Endometrium (tissue), 2 donors: ENCODE measurements at regions not wholly inside any gene's neighbourhood (a gene's known extent, or its start where the extent isn't known, plus 50 kb on each side); places are given as distances from the start of the nearest gene placed in this dataset.

ENCODE experiments used
- FAIRE-seq: peaks from 2 replicates; lab custom pipeline; 2012; peaks lifted over from hg19 to GRCh38; lab: Jason Lieb, UNC
- donor health status: control.
- donor health status: control.

DNA sequence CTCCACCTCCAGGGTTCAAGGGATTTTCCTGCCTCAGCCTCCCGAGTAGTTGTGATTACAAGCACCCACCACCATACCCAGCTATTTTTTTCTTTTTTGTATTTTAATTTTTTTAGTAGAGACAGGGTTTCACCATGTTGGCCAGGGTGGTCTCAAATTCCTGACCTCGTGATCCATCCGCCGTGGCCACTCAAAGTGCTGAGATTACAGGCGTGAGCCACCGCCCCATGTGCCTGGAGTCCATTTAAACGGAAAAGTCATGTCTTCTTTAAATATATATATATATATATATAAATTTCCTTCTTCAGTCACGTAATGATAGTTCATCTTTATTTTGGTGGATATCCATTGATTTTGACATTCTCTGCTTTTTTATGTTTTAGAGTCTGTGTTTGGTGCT lies 264.0 kb upstream of the PITX2 start:
- FAIRE-seq = no peak

DNA sequence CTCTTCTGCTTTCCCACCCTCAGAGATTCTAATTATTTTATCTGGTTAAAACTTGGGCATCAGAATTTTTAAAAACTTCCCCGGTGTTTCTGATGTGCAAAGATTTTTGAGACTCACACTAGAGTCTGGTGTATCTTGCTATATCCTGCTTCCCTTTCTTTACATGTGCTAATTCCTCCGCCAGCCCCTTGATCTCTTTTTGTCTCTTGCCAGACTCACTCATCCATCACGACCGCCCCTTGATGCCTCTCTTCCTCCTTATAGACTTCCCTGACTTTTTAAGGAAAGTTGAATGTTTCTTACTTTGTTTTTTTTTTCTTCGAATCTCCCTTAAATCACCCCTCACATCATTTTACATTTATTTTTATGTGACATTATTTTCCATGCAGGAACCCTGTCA lies 274.9 kb upstream of the PITX2 start:
- FAIRE-seq = no peak

DNA sequence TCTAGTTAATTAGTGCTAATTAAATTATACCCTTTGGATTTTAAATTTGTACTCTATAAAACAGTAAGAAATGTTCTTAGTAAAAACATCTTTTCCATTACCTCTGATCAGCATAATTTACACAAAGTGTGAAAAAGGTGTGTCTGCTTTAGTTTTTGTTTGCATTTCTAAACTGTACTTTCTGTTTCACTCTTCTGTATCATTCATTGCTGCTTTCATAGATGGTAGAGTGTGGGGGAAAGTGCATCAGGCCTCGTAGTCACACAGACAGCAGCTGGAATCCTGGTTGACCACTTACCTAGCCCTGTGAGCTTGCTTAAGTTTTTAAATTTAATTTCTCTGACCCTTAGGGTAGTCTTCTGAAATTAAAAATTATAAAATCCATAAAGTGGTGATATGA lies 275.4 kb upstream of the PITX2 start:
- FAIRE-seq = no peak

- FAIRE-seq = peak; percentile 51
Observed at GRCh38 chr4:110900213-110900769, 277.4 kb upstream of the PITX2 start.

- no peak for FAIRE-seq
Observed at GRCh38 chr4:110902500-110902899, 279.6 kb upstream of the PITX2 start.

- FAIRE-seq = no peak
Observed at GRCh38 chr4:110904435-110905065, 281.7 kb upstream of the PITX2 start.

DNA sequence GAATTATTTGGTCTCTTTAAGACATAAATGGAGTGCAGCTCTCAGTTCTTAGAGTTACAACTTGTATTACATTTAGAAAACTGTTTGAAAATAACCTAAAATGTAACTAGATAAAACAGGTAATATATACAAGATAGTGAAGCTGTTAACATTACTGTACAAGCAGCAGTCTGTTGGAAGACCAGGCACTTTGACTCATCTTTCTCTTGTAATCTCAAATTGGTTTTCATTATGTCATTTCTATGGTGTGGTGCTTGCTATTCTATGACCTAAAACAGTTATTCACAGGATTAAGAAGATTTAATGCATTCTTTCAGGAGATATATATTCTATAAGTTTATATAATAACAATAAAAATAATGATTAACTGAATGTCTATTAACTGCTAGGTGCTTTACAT lies 282.5 kb upstream of the PITX2 start:
- FAIRE-seq = no peak

GRCh38 chr4:110907801-110908313 lies 285.0 kb upstream of the PITX2 start:
- FAIRE-seq = no peak

DNA sequence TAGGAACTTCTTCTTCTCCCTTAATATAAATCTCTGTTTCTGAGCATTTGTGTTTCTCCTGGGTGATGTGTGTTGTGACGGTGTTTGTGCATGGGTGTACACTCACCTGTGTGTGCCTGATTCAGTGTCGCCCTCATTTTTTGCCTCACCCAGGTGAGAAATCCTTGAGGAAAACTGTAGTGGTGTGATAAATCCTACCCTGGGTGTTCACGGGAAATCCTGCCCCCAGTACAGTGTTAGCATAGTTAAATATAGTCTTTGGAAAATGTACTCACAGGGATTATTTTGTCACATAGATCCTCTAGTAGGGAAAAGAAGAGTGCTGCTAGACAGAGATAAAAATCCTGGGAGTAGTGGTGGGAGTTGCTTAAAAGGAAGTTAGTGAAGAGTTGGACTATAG lies 291.9 kb upstream of the PITX2 start:
- FAIRE-seq = no peak

DNA sequence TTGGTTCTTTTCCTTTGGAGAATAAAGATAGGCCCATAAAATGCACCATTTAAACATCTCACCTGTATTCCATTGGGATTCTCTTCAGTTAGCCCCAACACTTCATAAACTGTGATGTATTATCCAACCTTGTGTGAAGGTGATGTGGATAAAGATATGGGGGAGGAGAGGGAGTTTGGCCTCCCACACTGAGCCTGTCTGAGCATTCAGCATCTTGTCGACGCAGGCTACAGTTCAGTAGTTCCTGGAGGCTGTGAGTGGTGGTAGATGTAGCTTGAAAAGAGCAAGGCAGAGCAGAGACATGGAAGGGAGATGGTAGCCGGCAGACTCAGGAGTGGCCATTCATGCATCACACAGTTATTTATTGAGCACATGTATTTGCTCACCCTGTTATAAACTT lies 292.4 kb upstream of the PITX2 start:
- no peak for FAIRE-seq

DNA sequence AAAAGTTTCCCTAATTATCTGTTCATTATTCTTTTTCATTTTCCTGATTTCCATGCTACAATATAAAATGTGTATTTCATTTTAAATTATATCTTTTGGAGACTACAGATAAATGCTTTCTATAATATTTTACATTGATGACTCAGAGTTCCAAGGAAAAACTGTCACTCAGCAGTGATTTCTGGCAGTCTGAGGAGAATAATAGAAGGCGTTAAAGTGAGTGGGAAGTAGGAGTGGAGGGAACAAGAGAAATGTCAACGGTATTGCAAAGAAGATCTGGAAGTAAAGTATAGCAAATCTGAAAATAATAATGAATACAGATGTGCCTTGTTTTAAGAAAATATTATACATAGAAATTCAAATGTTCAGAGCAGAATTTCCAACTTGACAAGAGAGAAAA lies 293.6 kb upstream of the PITX2 start:
- FAIRE-seq = no peak

GRCh38 chr4:110917835-110918234 lies 295.0 kb upstream of the PITX2 start:
- no peak for FAIRE-seq

DNA sequence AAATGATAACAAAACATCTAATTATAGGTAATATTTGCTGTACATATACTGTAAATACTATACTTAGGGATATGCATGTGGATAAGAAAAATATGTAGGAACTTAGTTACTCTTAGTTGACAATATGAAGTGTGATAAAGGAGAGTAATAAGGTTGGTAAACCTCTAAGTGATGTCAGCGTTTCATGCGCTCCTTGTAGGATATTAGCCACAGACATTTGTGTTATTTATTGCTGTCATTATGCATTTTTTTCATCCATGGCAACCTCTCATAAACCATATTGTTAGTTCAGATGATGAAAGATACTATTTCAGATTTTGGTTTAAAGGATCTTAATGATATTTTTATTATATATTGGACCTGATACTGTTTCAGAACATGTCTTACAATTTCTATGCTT lies 298.1 kb upstream of the PITX2 start:
- no peak for FAIRE-seq

DNA sequence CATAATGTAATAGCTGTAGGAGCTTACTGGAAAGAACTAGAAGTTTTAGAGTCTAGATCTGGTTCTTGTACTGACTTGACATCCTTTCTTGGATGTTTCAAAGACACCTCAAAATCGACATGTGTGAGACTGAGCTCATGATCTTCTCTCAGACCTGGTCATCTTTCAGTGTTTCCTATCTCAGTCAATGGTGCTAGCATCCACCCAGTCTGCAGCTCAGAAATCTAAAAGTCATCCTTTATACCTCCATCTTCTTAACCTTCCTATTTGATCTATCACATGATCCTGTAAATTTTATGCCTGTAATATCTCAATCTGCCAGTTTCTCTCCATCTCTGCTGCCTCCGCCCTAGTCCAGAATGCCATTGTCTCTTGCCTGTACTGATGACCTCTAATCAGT lies 301.9 kb upstream of the PITX2 start:
- no peak for FAIRE-seq

GRCh38 chr4:110926841-110927400 lies 304.0 kb upstream of the PITX2 start:
- peak; percentile 50 for FAIRE-seq

GRCh38 chr4:110933341-110933740 lies 310.5 kb upstream of the PITX2 start:
- no peak for FAIRE-seq

GRCh38 chr4:110944501-110944900 lies 321.6 kb upstream of the PITX2 start:
- FAIRE-seq = no peak

GRCh38 chr4:110945600-110945999 lies 322.7 kb upstream of the PITX2 start:
- FAIRE-seq = no peak

DNA sequence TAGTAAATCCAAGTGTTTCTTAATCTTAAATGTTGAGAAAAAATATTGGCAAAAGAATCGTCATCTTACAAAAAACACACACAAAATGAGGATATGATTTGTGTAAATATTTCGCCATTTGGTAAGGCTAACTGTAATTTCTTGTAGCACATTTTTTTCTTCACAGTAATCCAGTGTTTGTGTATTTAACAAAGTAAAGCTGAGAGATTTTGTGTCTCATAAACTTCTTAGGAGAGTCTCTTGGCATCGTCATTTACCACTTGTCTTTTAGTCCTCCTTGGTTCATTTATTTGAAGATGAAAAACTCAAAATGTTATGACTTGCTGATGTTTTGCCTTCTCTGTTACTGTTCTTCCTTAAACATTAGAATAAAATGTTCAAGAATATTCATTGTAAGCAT lies 326.7 kb upstream of the PITX2 start:
- no peak for FAIRE-seq

- no peak for FAIRE-seq
Observed at GRCh38 chr4:110950731-110951130, 327.9 kb upstream of the PITX2 start.

DNA sequence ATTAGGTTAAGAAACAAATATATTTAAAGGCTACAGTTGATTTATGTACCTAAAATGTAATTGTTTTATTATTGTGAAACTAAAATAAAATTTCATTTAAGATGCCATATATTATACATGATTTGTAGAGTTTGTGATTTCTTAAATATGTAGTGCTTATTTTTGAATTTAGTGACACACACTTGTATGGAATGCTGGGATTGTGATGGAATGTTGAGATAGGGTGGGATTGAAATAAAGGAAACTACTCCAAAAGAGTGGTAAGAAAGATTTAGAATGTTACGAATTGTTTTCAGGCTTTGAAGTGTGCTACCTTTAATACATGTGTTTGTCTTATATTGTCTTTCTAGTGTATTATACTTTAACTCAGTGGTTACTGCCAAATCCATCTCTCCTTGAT lies 330.3 kb upstream of the PITX2 start:
- peak; percentile 15 for FAIRE-seq

- FAIRE-seq = no peak
Observed at GRCh38 chr4:110953898-110954297, 331.0 kb upstream of the PITX2 start.

DNA sequence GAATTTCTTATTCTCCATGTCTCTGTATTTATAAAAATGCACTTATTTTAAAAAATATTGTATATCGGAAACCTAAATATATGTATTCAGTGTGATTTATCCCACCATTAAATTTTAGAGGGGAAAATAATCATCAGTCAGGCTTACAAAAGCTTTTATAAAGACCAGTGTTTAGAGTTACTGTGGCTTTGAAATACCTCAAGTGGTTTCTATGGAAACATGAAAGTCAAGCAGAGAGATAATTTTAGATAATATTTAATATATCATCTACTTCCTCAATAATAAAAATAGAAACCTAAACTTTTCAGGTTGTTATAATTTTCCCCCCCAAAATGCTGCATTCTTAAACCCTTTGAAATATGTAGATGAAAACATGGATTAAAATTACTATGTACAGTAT lies 332.9 kb upstream of the PITX2 start:
- FAIRE-seq = no peak

- FAIRE-seq = peak; percentile 84
Observed at GRCh38 chr4:110959041-110959643, 336.3 kb upstream of the PITX2 start.
